BE2C (cell line): ENCODE measurements at regions not wholly inside any gene's neighbourhood (a gene's known extent, or its start where the extent isn't known, plus 50 kb on each side); places are given as distances from the start of the nearest gene placed in this dataset.

ENCODE experiments used
- DNase-seq: peaks from one replicate; pipeline ENCODE4 v3.0.0-alpha.2; 2020
- H3K27me3 ChIP-seq: fragments of 250-450 bp; sonication (Bioruptor Pico); 2 replicates; pipeline ENCODE4 v1.5.1; 2020; ENCODE audit warnings: mild to moderate bottlenecking
- H3K36me3 ChIP-seq: fragments of 250-450 bp; sonication (Bioruptor Pico); 2 replicates; pipeline ENCODE4 v1.5.1; 2020; ENCODE audit warnings: mild to moderate bottlenecking
- H3K4me1 ChIP-seq: fragments of 250-450 bp; sonication (Bioruptor Pico); 2 replicates; pipeline ENCODE4 v1.5.1; 2020
- H3K4me3 ChIP-seq: 2 replicates; pipeline ENCODE4 v1.5.1; 2011; ENCODE audit warnings: low read depth, low read length
- H3K9me3 ChIP-seq: fragments of 250-450 bp; sonication (Bioruptor Pico); 2 replicates; pipeline ENCODE4 v1.5.1; 2020
- TF ChIP-seq, protein P1 (sequence below): IDR thresholded peaks from 2 replicates; pipeline ENCODE4 v1.5.1; 2012; ENCODE audit warnings: mild to moderate bottlenecking, low read depth, low read length

DNA sequence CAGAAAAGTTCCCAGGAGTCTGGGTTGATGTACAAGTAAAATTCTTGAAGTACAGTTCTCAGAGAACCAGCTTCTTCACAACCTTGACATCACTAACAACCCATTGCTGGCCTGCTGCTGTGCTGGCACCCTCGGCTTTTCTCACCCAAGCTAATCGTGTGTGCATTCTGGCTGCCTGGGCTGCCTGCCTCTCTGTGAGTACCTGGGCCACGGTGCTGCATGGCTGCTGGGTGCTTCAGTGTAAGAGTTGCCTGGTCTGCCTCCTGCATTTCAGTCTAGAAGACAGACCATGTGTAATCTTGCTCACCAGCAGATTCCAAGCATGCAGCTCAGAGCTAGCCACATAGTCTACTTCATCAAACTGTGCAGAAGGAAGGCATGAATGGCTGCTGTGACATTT lies 50.5 kb upstream of the MEDAG start:
- Histone ChIP-seq H3K27me3 (no peaks in the 10 kb centered on the region), H3K4me1 (no peaks in the 10 kb centered on the region), H3K9me3 (no peaks in the 10 kb centered on the region), H3K4me3 (no peak overlapping the region), H3K36me3 (no peaks in the 10 kb centered on the region)
- TF ChIP-seq, protein P1, sequence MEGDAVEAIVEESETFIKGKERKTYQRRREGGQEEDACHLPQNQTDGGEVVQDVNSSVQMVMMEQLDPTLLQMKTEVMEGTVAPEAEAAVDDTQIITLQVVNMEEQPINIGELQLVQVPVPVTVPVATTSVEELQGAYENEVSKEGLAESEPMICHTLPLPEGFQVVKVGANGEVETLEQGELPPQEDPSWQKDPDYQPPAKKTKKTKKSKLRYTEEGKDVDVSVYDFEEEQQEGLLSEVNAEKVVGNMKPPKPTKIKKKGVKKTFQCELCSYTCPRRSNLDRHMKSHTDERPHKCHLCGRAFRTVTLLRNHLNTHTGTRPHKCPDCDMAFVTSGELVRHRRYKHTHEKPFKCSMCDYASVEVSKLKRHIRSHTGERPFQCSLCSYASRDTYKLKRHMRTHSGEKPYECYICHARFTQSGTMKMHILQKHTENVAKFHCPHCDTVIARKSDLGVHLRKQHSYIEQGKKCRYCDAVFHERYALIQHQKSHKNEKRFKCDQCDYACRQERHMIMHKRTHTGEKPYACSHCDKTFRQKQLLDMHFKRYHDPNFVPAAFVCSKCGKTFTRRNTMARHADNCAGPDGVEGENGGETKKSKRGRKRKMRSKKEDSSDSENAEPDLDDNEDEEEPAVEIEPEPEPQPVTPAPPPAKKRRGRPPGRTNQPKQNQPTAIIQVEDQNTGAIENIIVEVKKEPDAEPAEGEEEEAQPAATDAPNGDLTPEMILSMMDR: no peak
- no peak for DNase-seq

DNA sequence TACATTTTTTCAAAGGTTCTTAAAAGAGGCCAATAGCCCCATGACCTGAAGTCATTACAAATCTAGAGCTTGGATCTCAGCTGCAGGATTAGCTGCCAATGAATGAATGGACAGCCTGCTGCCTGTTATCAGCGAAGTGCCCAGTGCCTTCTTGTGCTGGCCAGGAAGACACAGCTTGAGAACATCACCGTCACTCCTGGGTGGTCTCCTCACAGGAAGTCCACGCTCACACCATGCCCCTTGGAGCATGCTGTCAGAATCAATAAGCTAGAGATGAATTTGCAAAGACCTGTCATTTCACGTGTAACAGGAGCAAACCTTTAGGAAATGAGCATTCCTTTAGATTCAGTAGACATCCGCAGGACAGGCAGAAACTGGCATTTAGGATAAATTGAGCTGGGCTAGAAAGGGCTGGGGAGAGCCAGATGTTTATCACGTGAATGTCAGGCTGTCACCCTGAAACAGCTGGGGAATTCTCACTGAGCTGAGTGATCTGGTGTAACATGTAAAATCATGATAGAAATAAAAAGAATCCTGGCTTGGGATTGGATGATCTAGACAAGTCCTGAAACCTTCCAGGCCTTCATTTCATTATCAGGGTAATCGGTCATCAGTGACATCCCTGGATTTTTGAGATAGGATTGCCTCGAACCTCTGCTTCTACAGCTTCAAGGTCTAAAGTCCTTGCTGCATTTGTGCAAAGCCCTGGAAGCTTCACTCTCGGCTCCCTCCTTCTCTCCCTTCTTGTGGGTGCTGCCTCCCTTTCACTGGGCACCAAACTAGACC lies 49.9 kb upstream of the MEDAG start:
- no peaks in the 10 kb centered on the region for H3K27me3 ChIP-seq
- no peaks in the 10 kb centered on the region for H3K9me3 ChIP-seq
- H3K4me1 ChIP-seq: no peaks in the 10 kb centered on the region
- no peak for DNase-seq
- no peak overlapping the region for H3K4me3 ChIP-seq
- H3K36me3 ChIP-seq: no peaks in the 10 kb centered on the region
- TF ChIP-seq, protein P1: no peak
